NCI-H2227 (cell line): ENCODE measurements at regions not wholly inside any gene's neighbourhood (a gene's known extent, or its start where the extent isn't known, plus 50 kb on each side); places are given as distances from the start of the nearest gene placed in this dataset.

ENCODE experiments used
- DNase-seq: peaks from one replicate; lab custom pipeline; 2025; ENCODE audit not compliant: unreplicated experiment; lab: John Stamatoyannopoulos, UW

- DNase-seq: no peak
Observed at GRCh38 chr11:94671553-94672366, 96.4 kb upstream of the AMOTL1 start.

GRCh38 chr11:94672636-94673035 is 95.5 kb upstream of the AMOTL1 start:
- no peak for DNase-seq

- no peak for DNase-seq
Observed at GRCh38 chr11:94673386-94673785, 94.8 kb upstream of the AMOTL1 start.

- DNase-seq: no peak
Observed at GRCh38 chr11:94673951-94674491, 94.1 kb upstream of the AMOTL1 start.

GRCh38 chr11:94675239-94675638 is 92.9 kb upstream of the AMOTL1 start:
- DNase-seq: no peak

DNA sequence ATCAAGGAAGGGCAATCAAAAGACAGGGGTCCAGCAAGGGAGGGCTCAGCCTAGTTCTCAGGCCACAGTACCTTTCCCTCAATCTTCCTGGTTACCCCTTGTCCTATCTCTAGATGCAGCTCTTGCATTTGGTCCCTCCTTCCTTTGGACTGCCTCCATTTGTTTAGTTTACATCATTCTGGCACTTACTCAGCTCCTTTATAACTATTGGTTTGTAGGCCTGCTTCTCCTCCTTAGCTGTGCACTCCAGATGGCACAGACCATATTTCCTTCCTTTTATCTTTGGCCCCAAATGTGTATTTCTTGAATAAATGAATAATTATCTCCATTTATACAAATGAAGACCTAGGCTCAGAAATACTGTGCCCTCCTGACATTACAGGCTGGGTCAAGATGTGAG is 92.3 kb upstream of the AMOTL1 start:
- DNase-seq: no peak

DNA sequence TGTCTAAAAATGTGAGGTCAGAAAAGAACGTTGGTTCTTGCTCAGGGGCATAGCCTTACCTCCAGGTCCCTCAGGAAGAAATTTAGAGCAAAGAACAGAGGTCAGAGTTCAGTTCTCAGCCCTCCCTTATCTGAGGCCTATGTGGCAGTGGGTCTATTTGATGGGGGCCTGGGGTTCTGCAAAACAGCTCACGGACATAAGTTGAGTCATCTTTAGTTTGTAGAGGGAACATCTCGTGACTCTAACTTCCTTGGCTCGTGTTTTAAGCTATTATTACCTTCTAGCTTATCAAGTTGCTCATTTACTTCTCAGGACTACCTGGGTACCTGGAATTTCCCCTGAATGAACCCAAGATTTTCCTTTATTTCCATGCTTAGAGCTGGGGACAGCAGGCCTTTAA is 91.3 kb upstream of the AMOTL1 start:
- no peak for DNase-seq

DNA sequence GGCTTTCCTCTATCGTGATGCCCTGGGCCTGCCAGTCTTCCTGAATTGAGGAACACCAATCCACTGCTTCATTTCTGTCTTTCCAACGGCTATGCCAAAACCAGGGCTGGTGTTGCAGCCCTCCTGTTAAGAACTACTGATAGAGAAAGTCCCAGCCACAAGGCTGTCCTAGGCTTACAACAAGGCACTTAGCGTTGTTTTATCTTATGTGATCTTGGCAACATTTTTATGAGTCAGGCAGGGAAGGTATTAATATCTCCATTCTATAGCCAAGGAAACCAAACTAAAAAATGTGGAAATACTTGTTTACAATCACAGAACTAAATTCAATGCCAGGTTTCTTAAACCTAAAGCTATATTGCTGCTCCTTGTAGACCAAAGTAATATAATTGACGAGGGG is 89.9 kb upstream of the AMOTL1 start:
- no peak for DNase-seq

GRCh38 chr11:94678901-94679300 is 89.3 kb upstream of the AMOTL1 start:
- no peak for DNase-seq

DNA sequence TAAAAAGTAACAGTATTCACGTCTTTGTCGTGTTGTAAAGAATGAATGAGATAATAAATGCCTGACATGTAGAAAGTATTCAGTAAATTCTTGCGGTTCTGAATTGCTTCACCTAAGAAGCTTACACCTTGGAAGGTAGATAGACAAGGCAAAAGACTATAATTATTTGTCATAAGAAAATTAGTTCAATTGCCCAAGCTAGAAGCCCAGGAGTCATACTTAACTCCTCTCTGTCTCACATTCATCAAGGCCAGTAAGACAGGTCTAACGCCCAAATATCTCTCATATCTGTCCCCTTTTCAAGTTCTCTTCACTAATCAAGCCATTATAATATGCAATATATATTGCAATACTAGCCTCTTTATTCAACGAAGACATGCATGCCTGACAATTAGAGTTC is 87.7 kb upstream of the AMOTL1 start:
- DNase-seq: no peak

GRCh38 chr11:94681140-94681539 is 87.0 kb upstream of the AMOTL1 start:
- no peak for DNase-seq

GRCh38 chr11:94681852-94682251 is 86.3 kb upstream of the AMOTL1 start:
- no peak for DNase-seq

GRCh38 chr11:94694309-94695060 is 73.7 kb upstream of the AMOTL1 start:
- DNase-seq: no peak

- no peak for DNase-seq
Observed at GRCh38 chr11:94697156-94697555, 71.0 kb upstream of the AMOTL1 start.

DNA sequence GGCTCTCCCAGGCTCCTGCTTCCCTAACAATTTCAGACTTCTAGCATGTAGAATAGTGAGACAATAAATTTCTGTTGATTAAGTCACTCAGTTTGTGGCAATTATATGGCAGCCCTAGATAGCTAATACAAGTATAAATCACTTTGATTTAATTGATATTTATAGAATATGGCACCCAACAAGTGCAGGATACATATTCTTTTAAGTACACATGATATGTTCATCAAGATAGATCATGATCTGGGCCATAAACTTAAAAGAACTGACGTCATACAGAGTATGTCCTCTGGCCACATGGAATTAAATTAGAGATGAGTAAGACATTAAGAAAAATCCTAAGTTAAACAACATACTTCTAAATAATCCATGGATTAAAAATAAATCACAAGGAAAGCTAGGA is 67.5 kb upstream of the AMOTL1 start:
- no peak for DNase-seq

- DNase-seq: no peak
Observed at GRCh38 chr11:94702481-94702880, 65.7 kb upstream of the AMOTL1 start.

DNA sequence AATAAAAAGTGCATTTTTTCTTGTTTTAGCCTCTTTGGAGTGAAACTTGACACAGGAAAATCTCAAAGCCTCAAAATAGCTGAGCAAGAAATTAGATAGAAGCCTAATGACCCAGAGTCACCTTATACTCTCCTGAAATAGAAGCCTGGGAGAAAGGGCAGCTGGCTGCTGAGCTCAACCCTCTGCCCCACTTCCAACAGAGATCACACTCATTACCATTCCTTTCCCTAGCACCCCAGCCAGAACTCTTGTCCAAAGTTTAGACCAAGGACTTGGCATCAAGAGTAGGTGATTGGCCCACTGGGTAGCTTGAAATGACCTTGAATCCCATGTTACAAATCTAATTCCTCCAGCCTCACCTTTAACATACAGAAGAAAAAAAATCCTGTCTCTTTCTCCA is 62.7 kb upstream of the AMOTL1 start:
- no peak for DNase-seq

- DNase-seq: peak; percentile 11
Observed at GRCh38 chr11:94705891-94706615, 62.1 kb upstream of the AMOTL1 start.

- no peak for DNase-seq
Observed at GRCh38 chr11:94708176-94708575, 60.0 kb upstream of the AMOTL1 start.

- DNase-seq: no peak
Observed at GRCh38 chr11:94708642-94709041, 59.5 kb upstream of the AMOTL1 start.

- DNase-seq: no peak
Observed at GRCh38 chr11:94715225-94715624, 52.9 kb upstream of the AMOTL1 start.

DNA sequence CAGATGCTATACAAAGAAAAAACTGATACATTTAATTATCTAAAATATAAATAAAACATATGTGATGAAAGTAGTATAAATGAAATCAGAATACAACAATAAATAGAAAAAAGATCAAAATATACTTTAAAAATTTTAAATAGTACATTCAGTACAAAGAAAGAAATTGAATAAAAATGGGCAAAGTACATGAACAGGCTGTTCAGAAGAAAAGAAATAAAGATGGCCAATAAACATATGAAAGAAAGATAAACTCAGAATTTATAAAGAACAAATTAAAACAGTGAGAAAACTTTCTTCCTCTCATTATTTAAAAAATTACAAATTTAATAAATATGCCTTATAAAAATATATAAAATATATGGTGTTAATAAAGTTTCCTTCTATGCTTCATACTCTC is 50.5 kb upstream of the AMOTL1 start:
- no peak for DNase-seq
